HG02981 (cell line): ENCODE measurements at regions not wholly inside any gene's neighbourhood (a gene's known extent, or its start where the extent isn't known, plus 50 kb on each side); places are given as distances from the start of the nearest gene placed in this dataset.

Experiments used
- ATAC-seq: cut with Tn5 transposase; IDR thresholded peaks from one replicate; pipeline ENCODE4 v1.9.1; 2021; ENCODE audit warnings: mild to moderate bottlenecking, moderate library complexity; ENCODE audit not compliant: unreplicated experiment

GRCh38 chr4:14853176-14853943 lies 148.9 kb upstream of the CPEB2 start:
- no peak for ATAC-seq

GRCh38 chr4:14855719-14856061 lies 146.6 kb upstream of the CPEB2 start:
- peak; percentile 0 for ATAC-seq

- peak; percentile 97 for ATAC-seq
Measured at GRCh38 chr4:14856062-14856933, 146.0 kb upstream of the CPEB2 start.

GRCh38 chr4:14856934-14857235 lies 145.4 kb upstream of the CPEB2 start:
- no peak for ATAC-seq

- no peak for ATAC-seq
Measured at GRCh38 chr4:14857475-14857874, 144.8 kb upstream of the CPEB2 start.

- ATAC-seq = no peak
Measured at GRCh38 chr4:14857981-14858380, 144.3 kb upstream of the CPEB2 start.

- no peak for ATAC-seq
Measured at GRCh38 chr4:14862891-14863290, 139.4 kb upstream of the CPEB2 start.

GRCh38 chr4:14863418-14864364 lies 138.6 kb upstream of the CPEB2 start:
- ATAC-seq = no peak

GRCh38 chr4:14864365-14865030 lies 137.8 kb upstream of the CPEB2 start:
- ATAC-seq = no peak

GRCh38 chr4:14865031-14865366 lies 137.3 kb upstream of the CPEB2 start:
- no peak for ATAC-seq

GRCh38 chr4:14865804-14866203 lies 136.5 kb upstream of the CPEB2 start:
- ATAC-seq = no peak

GRCh38 chr4:14867847-14868246 lies 134.4 kb upstream of the CPEB2 start:
- ATAC-seq = no peak

- ATAC-seq = no peak
Measured at GRCh38 chr4:14868426-14869395, 133.6 kb upstream of the CPEB2 start.

- ATAC-seq = no peak
Measured at GRCh38 chr4:14871676-14872430, 130.4 kb upstream of the CPEB2 start.

- peak; percentile 78 for ATAC-seq
Measured at GRCh38 chr4:14874990-14875389, 127.3 kb upstream of the CPEB2 start.

- no peak for ATAC-seq
Measured at GRCh38 chr4:14877246-14878225, 124.7 kb upstream of the CPEB2 start.

- ATAC-seq = no peak
Measured at GRCh38 chr4:14878681-14879080, 123.6 kb upstream of the CPEB2 start.

- no peak for ATAC-seq
Measured at GRCh38 chr4:14879683-14880082, 122.6 kb upstream of the CPEB2 start.
